Loucy (cell line): ENCODE measurements at regions not wholly inside any gene's neighbourhood (a gene's known extent, or its start where the extent isn't known, plus 50 kb on each side); places are given as distances from the start of the nearest gene placed in this dataset.

Experiments used
- H2AFZ ChIP-seq: fragments of 200-600 bp; sonication (generic); 2 replicates; pipeline ENCODE4 v1.6.0; 2016; ENCODE audit warnings: antibody characterized with exemption, mild to moderate bottlenecking, low read length, moderate library complexity
- H3F3A ChIP-seq: fragments of 200-600 bp; 2 replicates; pipeline ENCODE4 v1.6.0; 2016; ENCODE audit warnings: antibody characterized with exemption, low read depth, mild to moderate bottlenecking
- H3K27me3 ChIP-seq: fragments of 200-600 bp; sonication (generic); 2 replicates; pipeline ENCODE4 v1.6.1; 2014; ENCODE audit warnings: low read length, mild to moderate bottlenecking; ENCODE audit not compliant: insufficient read depth, poor library complexity, severe bottlenecking
- H3K36me3 ChIP-seq: fragments of 200-600 bp; sonication (generic); 2 replicates; pipeline ENCODE4 v1.6.1; 2016; ENCODE audit warnings: low read length; ENCODE audit not compliant: insufficient read depth
- H3K4me1 ChIP-seq: fragments of 200-600 bp; sonication (generic); 2 replicates; pipeline ENCODE4 v1.5.1; 2014; ENCODE audit warnings: low read length, mild to moderate bottlenecking; ENCODE audit not compliant: insufficient read depth, poor library complexity, severe bottlenecking
- H3K4me2 ChIP-seq: fragments of 200-600 bp; sonication (generic); 2 replicates; pipeline ENCODE4 v1.6.0; 2014; ENCODE audit warnings: antibody characterized with exemption, low read length, low read depth, mild to moderate bottlenecking; ENCODE audit not compliant: poor library complexity, severe bottlenecking
- H3K4me3 ChIP-seq: fragments of 200-600 bp; sonication (generic); 2 replicates; pipeline ENCODE4 v1.5.1; 2014; ENCODE audit warnings: low read length, mild to moderate bottlenecking, mixed read lengths; ENCODE audit not compliant: poor library complexity, severe bottlenecking
- H3K79me2 ChIP-seq: fragments of 200-600 bp; sonication (generic); 2 replicates; pipeline ENCODE4 v1.6.1; 2014; ENCODE audit warnings: low read length; ENCODE audit not compliant: insufficient read depth
- H3K9ac ChIP-seq: fragments of 200-600 bp; sonication (generic); 2 replicates; pipeline ENCODE4 v1.6.0; 2014; ENCODE audit warnings: mild to moderate bottlenecking, low read depth, low read length, moderate library complexity; ENCODE audit not compliant: poor library complexity, severe bottlenecking
- H3K9me2 ChIP-seq: fragments of 200-600 bp; sonication (generic); replicated peaks from 2 replicates; pipeline ENCODE4 v1.6.1; 2016; ENCODE audit warnings: low read depth, low read length, mixed read lengths
- H3K9me3 ChIP-seq: fragments of 200-600 bp; sonication (generic); 2 replicates; pipeline ENCODE4 v1.6.1; 2014; ENCODE audit warnings: mild to moderate bottlenecking, antibody characterized with exemption, low read length, low read depth; ENCODE audit not compliant: insufficient read depth
- H4K20me1 ChIP-seq: fragments of 200-600 bp; sonication (generic); 2 replicates; pipeline ENCODE4 v1.6.0; 2014; ENCODE audit warnings: antibody characterized with exemption, low read length, mild to moderate bottlenecking; ENCODE audit not compliant: insufficient read depth, poor library complexity, severe bottlenecking
- CTCF ChIP-seq: fragments of 200-600 bp; sonication (generic); conservative IDR thresholded peaks from 2 replicates; pipeline ENCODE4 v1.5.1; 2014; ENCODE audit warnings: mild to moderate bottlenecking, antibody characterized with exemption, low read length
- EZH2phosphoT487 ChIP-seq: fragments of 200-600 bp; IDR thresholded peaks from 2 replicates; pipeline ENCODE4 v1.6.1; 2018; ENCODE audit warnings: antibody characterized with exemption, mild to moderate bottlenecking, moderate library complexity, borderline replicate concordance

- Histone ChIP-seq H3K36me3 (no peaks in the 10 kb centered on the region), H3K9ac (no peak overlapping the region), H3K79me2 (no peaks in the 10 kb centered on the region), H3K27me3 (peaks cover 4% of the 10 kb centered on the region), H3K4me3 (no peak overlapping the region), H4K20me1 (no peaks in the 10 kb centered on the region), H3K4me2 (no peak overlapping the region), H3F3A (no peaks in the 10 kb centered on the region), H3K9me3 (no peaks in the 10 kb centered on the region), H2AFZ (no peak overlapping the region), H3K9me2 (no peaks in the 10 kb centered on the region), H3K4me1 (no peaks in the 10 kb centered on the region)
- TF ChIP-seq EZH2phosphoT487 (no peak), CTCF (no peak)
These were observed 299.3 kb upstream of the RARB start for GRCh38 chr3:25128735-25129134.

DNA sequence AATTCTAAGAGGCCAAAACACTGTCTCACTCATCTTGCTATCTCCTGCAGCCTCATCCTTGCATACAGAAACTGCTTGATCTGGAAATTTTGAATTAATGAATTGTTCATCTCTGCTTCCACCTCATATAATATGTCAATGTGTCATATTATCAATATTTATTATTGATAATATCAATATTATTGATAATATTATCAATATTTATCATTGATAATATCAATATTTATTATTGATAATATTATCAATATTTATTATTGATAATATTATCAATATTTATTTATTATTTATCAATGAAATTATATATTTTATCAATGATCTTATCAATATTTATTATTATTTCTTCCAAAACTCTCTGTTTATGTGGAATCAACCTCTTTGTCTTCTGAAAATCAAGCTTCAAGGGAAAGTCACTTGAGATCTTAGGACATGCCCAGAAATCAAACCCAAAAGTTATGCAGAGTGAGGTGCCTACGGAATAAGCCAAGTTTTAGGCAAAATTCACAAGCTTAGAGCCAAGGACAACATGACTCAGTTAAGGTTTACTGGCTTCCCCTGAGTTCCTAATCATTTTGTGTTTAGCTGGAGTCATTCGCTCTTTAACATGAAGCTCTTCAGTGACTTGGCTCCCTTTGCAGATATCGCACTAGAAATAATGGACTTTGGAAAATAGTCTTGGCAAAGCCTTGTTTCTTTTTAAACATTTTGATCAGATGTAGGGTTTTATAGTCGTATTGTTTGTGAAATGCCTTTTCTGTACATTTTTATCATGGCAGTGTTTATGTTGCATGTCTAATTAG is 297.1 kb upstream of the RARB start:
- no peak overlapping the region for H3K9ac ChIP-seq
- no peaks in the 10 kb centered on the region for H3K36me3 ChIP-seq
- H3K9me2 ChIP-seq: no peaks in the 10 kb centered on the region
- no peaks in the 10 kb centered on the region for H3F3A ChIP-seq
- no peaks in the 10 kb centered on the region for H3K4me1 ChIP-seq
- no peaks in the 10 kb centered on the region for H3K79me2 ChIP-seq
- H4K20me1 ChIP-seq: no peaks in the 10 kb centered on the region
- H3K4me3 ChIP-seq: no peak overlapping the region
- TF ChIP-seq CTCF (no peak), EZH2phosphoT487 (no peak)
- peaks cover 4% of the 10 kb centered on the region for H3K27me3 ChIP-seq
- H3K9me3 ChIP-seq: no peaks in the 10 kb centered on the region
- H3K4me2 ChIP-seq: no peak overlapping the region
- H2AFZ ChIP-seq: no peak overlapping the region

DNA sequence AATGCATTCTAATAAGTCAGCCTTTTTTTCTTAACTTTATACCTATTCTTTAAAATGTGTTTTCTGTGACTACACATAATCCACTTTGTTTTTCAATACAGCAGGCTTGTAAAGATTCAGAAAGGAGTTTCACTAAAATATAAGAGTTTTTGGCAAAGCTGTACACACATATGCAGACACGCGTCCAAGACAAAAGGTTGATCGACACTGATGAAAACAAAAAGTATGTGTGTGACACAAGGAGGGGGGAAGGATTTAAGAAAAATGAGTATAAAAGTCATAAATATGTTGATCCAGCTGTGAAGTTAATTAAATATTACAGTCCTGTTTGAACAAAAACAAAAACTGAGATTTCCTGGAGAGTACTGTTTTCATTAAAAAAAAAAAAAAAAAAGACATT is 294.5 kb upstream of the RARB start:
- TF ChIP-seq EZH2phosphoT487: no peak
- no peak for TF ChIP-seq CTCF
- no peak overlapping the region for H3K4me2 ChIP-seq
- H3K9me2 ChIP-seq: no peaks in the 10 kb centered on the region
- H3K36me3 ChIP-seq: no peaks in the 10 kb centered on the region
- no peaks in the 10 kb centered on the region for H4K20me1 ChIP-seq
- no peak overlapping the region for H2AFZ ChIP-seq
- H3K4me3 ChIP-seq: no peak overlapping the region
- no peaks in the 10 kb centered on the region for H3K4me1 ChIP-seq
- H3F3A ChIP-seq: no peaks in the 10 kb centered on the region
- H3K27me3 ChIP-seq: peaks cover 2% of the 10 kb centered on the region
- no peaks in the 10 kb centered on the region for H3K9me3 ChIP-seq
- no peaks in the 10 kb centered on the region for H3K79me2 ChIP-seq
- H3K9ac ChIP-seq: no peak overlapping the region
